ENCODE measurements at regions not wholly inside any gene's neighbourhood (a gene's known extent, or its start where the extent isn't known, plus 50 kb on each side); places are given as distances from the start of the nearest gene placed in this dataset.

GRCh38 chr7:124323597-124323996 lies 290.7 kb upstream of the TMEM229A start:
- no peak for TF ChIP-seq CTCF (conservative IDR thresholded peaks at IDR 0.05)
- no peak overlapping the region for H3K27ac ChIP-seq

- H3K27ac ChIP-seq = no peak overlapping the region
- no peak for TF ChIP-seq CTCF (conservative IDR thresholded peaks at IDR 0.05)
These were observed 289.7 kb upstream of the TMEM229A start for GRCh38 chr7:124322561-124322960.

GRCh38 chr7:124318721-124319450 lies 286.0 kb upstream of the TMEM229A start:
- no peak for TF ChIP-seq CTCF (conservative IDR thresholded peaks at IDR 0.05)
- no peak overlapping the region for H3K27ac ChIP-seq

GRCh38 chr7:124310934-124311390 lies 278.1 kb upstream of the TMEM229A start:
- H3K27ac ChIP-seq = no peak overlapping the region
- no peak for TF ChIP-seq CTCF (conservative IDR thresholded peaks at IDR 0.05)

- TF ChIP-seq CTCF (conservative IDR thresholded peaks at IDR 0.05) = no peak
- H3K27ac ChIP-seq = no peak overlapping the region
These were observed 275.5 kb upstream of the TMEM229A start for GRCh38 chr7:124308384-124308783.

GRCh38 chr7:124295289-124295688 lies 262.4 kb upstream of the TMEM229A start:
- no peak overlapping the region for H3K27ac ChIP-seq
- no peak for TF ChIP-seq CTCF (conservative IDR thresholded peaks at IDR 0.05)

- no peak overlapping the region for H3K27ac ChIP-seq
- TF ChIP-seq CTCF (conservative IDR thresholded peaks at IDR 0.05) = no peak
These were observed 252.1 kb upstream of the TMEM229A start for GRCh38 chr7:124284937-124285336.
